ENCODE measurements at regions not wholly inside any gene's neighbourhood (a gene's known extent, or its start where the extent isn't known, plus 50 kb on each side); places are given as distances from the start of the nearest gene placed in this dataset.

DNA sequence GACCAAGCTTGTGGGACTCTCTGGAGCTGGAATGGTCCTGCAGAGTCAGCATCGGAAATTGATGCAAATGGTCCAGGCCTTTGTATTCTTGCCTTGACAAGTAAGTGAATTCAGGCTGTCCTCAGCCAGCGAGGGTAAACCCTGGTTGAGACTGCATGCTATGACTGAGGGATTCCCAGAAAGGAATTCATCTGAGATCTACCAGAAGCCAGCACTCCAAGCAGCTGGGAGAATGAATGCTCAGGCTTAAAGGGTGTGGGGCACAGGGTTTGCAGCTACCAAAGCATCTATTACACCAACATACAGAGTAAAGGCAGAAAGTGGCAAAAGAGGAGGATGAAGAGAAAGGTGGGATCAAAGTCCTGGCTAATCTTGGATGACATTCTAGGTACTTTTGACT lies 257.0 kb upstream of the LYPLAL1 start:
- no TSS peak for BruUV-seq (replicated peaks)
- intact Hi-C loops (cut with micrococcal nuclease), result no loop called here
- Histone ChIP-seq H3K4me1 (replicated peaks in 1 of 2; ENCODE audit: control insufficient read depth in 2 of 2, insufficient read depth in 2 of 2, low read length in 2 of 2) (no peaks in the 10 kb centered on the region), H3K9ac (ENCODE audit: insufficient read depth in 1 of 2, low read depth in 2 of 2, low read length in 2 of 2) (no peak overlapping the region), H3K79me2 (ENCODE audit: control insufficient read depth, insufficient read depth, low read length) (no peaks in the 10 kb centered on the region), H3K4me2 (ENCODE audit: insufficient read depth, low read length) (no peak overlapping the region), H3K27me3 (ENCODE audit: control insufficient read depth in 2 of 2, insufficient read depth in 2 of 2, low read length in 2 of 2) (no peaks in the 10 kb centered on the region), H3K36me3 (ENCODE audit: control insufficient read depth, insufficient read depth, low read length) (no peaks in the 10 kb centered on the region), H4K20me1 (replicated peaks; ENCODE audit: control insufficient read depth, insufficient read depth, low read length) (no peaks in the 10 kb centered on the region), H3K9me3 (replicated peaks; ENCODE audit: control insufficient read depth, insufficient read depth, low read depth, low read length) (no peaks in the 10 kb centered on the region), H2AFZ (ENCODE audit: low read depth, low read length) (no peak overlapping the region), H3K4me3 (no peak overlapping the region), H3K27ac (ENCODE audit: extremely low read depth, low read depth, low read length) (no peak overlapping the region), H3K9me1 (ENCODE audit: control insufficient read depth, insufficient read depth, low read length) (no peaks in the 10 kb centered on the region)
- DNase-seq (ENCODE audit: extremely low read depth in 1 of 4, low spot score in 3 of 4) (no peak), ATAC-seq (no peak), FAIRE-seq (no peak)
- ChIA-PET POLR2A (no interaction called here), CTCF (ENCODE audit: low intra/inter-chr PET ratio) (no interaction called here)
- in situ Hi-C loops (cut with MboI), result no loop called here
- 0% methylated on average over 2 of the region's 2 CpGs for WGBS (ENCODE audit: insufficient coverage, low coverage, missing lambda C conversion rate)
- TF ChIP-seq CBX1 (IDR thresholded peaks at IDR 0.05; ENCODE audit: low read depth) (no peak), RBM22 (IDR thresholded peaks at IDR 0.05; ENCODE audit: low read depth, low read length, poor library complexity, severe bottlenecking) (no peak), DIDO1 (tag; IDR thresholded peaks at IDR 0.05; ENCODE audit: low read depth) (no peak), ETV5 (CRISPR knock-in tag; IDR thresholded peaks at IDR 0.05; ENCODE audit: low read depth) (no peak), ILF3 (IDR thresholded peaks at IDR 0.05; ENCODE audit: borderline replicate concordance) (no peak), THRAP3 (IDR thresholded peaks at IDR 0.05; ENCODE audit: borderline replicate concordance) (no peak), PHB2 (IDR thresholded peaks at IDR 0.05; ENCODE audit: low read depth) (no peak), ZNF3 (CRISPR knock-in tag; IDR thresholded peaks at IDR 0.05) (no peak)
- TF ChIP-seq, protein P1, sequence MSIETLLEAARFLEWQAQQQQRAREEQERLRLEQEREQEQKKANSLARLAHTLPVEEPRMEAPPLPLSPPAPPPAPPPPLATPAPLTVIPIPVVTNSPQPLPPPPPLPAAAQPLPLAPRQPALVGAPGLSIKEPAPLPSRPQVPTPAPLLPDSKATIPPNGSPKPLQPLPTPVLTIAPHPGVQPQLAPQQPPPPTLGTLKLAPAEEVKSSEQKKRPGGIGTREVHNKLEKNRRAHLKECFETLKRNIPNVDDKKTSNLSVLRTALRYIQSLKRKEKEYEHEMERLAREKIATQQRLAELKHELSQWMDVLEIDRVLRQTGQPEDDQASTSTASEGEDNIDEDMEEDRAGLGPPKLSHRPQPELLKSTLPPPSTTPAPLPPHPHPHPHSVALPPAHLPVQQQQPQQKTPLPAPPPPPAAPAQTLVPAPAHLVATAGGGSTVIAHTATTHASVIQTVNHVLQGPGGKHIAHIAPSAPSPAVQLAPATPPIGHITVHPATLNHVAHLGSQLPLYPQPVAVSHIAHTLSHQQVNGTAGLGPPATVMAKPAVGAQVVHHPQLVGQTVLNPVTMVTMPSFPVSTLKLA (conservative IDR thresholded peaks at IDR 0.05), result no peak
- TF ChIP-seq, protein P2, sequence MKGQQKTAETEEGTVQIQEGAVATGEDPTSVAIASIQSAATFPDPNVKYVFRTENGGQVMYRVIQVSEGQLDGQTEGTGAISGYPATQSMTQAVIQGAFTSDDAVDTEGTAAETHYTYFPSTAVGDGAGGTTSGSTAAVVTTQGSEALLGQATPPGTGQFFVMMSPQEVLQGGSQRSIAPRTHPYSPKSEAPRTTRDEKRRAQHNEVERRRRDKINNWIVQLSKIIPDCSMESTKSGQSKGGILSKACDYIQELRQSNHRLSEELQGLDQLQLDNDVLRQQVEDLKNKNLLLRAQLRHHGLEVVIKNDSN (CRISPR knock-in tag; IDR thresholded peaks at IDR 0.05), result no peak
- TF ChIP-seq, protein P3, sequence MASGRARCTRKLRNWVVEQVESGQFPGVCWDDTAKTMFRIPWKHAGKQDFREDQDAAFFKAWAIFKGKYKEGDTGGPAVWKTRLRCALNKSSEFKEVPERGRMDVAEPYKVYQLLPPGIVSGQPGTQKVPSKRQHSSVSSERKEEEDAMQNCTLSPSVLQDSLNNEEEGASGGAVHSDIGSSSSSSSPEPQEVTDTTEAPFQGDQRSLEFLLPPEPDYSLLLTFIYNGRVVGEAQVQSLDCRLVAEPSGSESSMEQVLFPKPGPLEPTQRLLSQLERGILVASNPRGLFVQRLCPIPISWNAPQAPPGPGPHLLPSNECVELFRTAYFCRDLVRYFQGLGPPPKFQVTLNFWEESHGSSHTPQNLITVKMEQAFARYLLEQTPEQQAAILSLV (tag; IDR thresholded peaks at IDR 0.05), result no peak
- TF ChIP-seq, protein P4, sequence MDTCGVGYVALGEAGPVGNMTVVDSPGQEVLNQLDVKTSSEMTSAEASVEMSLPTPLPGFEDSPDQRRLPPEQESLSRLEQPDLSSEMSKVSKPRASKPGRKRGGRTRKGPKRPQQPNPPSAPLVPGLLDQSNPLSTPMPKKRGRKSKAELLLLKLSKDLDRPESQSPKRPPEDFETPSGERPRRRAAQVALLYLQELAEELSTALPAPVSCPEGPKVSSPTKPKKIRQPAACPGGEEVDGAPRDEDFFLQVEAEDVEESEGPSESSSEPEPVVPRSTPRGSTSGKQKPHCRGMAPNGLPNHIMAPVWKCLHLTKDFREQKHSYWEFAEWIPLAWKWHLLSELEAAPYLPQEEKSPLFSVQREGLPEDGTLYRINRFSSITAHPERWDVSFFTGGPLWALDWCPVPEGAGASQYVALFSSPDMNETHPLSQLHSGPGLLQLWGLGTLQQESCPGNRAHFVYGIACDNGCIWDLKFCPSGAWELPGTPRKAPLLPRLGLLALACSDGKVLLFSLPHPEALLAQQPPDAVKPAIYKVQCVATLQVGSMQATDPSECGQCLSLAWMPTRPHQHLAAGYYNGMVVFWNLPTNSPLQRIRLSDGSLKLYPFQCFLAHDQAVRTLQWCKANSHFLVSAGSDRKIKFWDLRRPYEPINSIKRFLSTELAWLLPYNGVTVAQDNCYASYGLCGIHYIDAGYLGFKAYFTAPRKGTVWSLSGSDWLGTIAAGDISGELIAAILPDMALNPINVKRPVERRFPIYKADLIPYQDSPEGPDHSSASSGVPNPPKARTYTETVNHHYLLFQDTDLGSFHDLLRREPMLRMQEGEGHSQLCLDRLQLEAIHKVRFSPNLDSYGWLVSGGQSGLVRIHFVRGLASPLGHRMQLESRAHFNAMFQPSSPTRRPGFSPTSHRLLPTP (IDR thresholded peaks at IDR 0.05; ENCODE audit: borderline replicate concordance, extremely low read depth, insufficient read length), result no peak
